ENCODE measurements at regions not wholly inside any gene's neighbourhood (a gene's known extent, or its start where the extent isn't known, plus 50 kb on each side); places are given as distances from the start of the nearest gene placed in this dataset.

DNA sequence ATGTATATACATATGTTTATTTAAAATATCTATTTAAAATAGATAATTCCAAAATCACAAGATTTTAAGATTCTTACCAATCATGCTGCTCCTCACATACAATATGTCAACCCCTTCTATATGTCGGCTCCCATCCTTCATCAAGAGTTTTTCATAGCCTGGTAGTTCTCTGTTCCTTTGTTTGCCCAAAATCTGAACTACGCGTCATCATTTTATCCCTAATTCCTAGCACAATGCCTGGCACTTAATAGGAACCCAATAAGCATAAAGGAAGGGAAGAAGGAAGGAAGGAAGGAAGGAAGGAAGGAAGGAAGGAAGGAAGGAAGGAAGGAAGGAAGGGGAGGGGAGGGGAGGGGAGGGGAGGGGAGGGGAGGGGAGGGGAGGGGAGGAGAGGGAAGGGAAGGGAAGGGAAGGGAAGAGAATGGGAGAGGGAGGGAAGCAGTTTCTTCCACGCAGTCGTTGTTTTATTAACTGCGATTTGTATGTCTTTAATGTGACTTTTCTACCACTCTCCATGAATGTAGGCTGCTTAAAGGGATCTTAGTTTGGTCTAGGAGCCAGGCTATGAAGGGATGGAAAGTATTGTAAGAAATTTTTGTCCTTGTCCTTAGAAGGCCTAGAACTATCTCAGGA is 83.3 kb upstream of the PCGF5 start:
- Histone ChIP-seq H3K36me3 (ENCODE audit: control insufficient read depth, insufficient read depth, low read length) (no peaks in the 10 kb centered on the region), H3K9ac (ENCODE audit: low read length) (no peak overlapping the region), H3K27me3 (ENCODE audit: control insufficient read depth, insufficient read depth, low read length) (no peaks in the 10 kb centered on the region), H3K9me3 (ENCODE audit: control insufficient read depth, low read length) (no peaks in the 10 kb centered on the region), H3K4me1 (ENCODE audit: control insufficient read depth, insufficient read depth, low read length) (no peaks in the 10 kb centered on the region), H3K4me3 (ENCODE audit: low read length) (no peak overlapping the region)

GRCh38 chr10:91137822-91138221 is 82.6 kb upstream of the PCGF5 start:
- H3K36me3 ChIP-seq (ENCODE audit: control insufficient read depth, insufficient read depth, low read length): no peaks in the 10 kb centered on the region
- H3K27me3 ChIP-seq (ENCODE audit: control insufficient read depth, insufficient read depth, low read length): no peaks in the 10 kb centered on the region
- no peaks in the 10 kb centered on the region for H3K9me3 ChIP-seq (ENCODE audit: control insufficient read depth, low read length)
- no peak overlapping the region for H3K9ac ChIP-seq (ENCODE audit: low read length)
- no peak overlapping the region for H3K4me3 ChIP-seq (ENCODE audit: low read length)
- no peaks in the 10 kb centered on the region for H3K4me1 ChIP-seq (ENCODE audit: control insufficient read depth, insufficient read depth, low read length)

DNA sequence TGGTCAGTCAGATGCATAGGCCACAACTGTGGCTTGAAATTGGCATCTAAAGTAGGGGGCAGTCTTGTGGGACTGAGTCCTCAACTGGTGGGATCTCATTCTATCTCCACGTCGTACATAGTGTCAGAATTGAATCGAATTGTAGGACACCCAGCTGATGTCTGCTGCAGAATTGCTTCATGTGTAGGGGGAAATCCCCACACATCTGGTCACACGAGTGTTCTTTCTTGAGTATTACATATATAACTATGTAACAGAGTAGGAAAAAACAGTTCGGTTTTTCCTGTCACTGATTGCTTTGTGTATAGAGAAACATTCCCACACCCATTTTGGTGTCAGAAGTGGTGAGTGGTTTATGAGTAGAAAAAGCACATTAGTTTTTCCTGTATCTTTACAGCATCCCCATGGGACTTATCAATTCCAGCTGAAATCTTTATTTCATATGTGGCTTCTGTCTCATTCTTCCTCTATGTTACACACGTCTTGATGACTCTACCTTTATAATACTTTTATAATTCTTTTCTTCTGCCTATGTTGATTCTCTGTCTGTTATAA is 79.4 kb upstream of the PCGF5 start:
- no peaks in the 10 kb centered on the region for H3K4me1 ChIP-seq (ENCODE audit: control insufficient read depth, insufficient read depth, low read length)

DNA sequence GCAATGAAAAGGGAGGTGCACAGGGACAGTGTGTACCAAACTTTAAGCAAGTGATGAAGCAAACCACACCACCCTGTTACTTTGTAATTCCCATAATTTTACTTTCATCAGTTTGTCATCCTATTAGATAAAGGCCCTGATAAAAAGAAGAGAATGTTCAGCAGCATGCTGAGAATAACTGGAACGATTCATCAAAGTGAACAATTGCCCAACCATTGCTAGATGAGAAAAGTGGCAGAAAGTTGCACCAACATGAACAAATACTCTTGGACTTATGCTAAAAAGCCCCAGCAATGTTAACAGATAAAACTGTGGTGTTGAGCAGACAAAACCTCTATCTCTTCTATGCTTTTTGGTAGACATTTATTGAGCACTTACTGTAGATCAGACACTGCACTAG is 75.5 kb upstream of the PCGF5 start:
- Histone ChIP-seq H3K4me1 (ENCODE audit: control insufficient read depth, insufficient read depth, low read length) (no peaks in the 10 kb centered on the region), H3K27me3 (ENCODE audit: control insufficient read depth, insufficient read depth, low read length) (no peaks in the 10 kb centered on the region), H3K36me3 (ENCODE audit: control insufficient read depth, insufficient read depth, low read length) (no peaks in the 10 kb centered on the region), H3K9me3 (ENCODE audit: control insufficient read depth, low read length) (no peaks in the 10 kb centered on the region), H3K4me3 (ENCODE audit: low read length) (no peak overlapping the region), H3K9ac (ENCODE audit: low read length) (no peak overlapping the region)

More for the DNA sequence above, 79.4 kb upstream of the PCGF5 start:
- no peaks in the 10 kb centered on the region for H3K27me3 ChIP-seq (ENCODE audit: control insufficient read depth, insufficient read depth, low read length)
- H3K9ac ChIP-seq (ENCODE audit: low read length): no peak overlapping the region
- H3K9me3 ChIP-seq (ENCODE audit: control insufficient read depth, low read length): no peaks in the 10 kb centered on the region
- no peak overlapping the region for H3K4me3 ChIP-seq (ENCODE audit: low read length)
- H3K36me3 ChIP-seq (ENCODE audit: control insufficient read depth, insufficient read depth, low read length): no peaks in the 10 kb centered on the region

DNA sequence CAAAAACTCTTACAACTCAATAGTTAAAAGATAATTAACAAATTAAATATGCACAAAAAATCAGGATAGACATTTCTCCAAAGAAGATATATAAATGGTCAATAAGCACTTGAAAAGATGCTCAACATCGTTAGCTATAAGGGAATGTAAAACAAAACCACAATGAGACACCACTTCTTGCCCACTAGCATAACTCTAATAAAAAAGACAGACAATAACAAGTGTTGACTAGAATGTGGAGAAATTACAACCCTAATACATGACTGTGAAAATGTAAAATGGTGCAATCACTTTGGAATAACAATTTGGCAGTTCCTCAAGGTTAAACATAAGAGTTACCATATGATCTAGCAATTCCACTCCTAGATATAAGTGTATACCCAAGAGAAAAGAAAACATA is 74.3 kb upstream of the PCGF5 start:
- Histone ChIP-seq H3K4me3 (ENCODE audit: low read length) (no peak overlapping the region), H3K9ac (ENCODE audit: low read length) (no peak overlapping the region), H3K36me3 (ENCODE audit: control insufficient read depth, insufficient read depth, low read length) (no peaks in the 10 kb centered on the region), H3K9me3 (ENCODE audit: control insufficient read depth, low read length) (no peaks in the 10 kb centered on the region), H3K4me1 (ENCODE audit: control insufficient read depth, insufficient read depth, low read length) (no peaks in the 10 kb centered on the region), H3K27me3 (ENCODE audit: control insufficient read depth, insufficient read depth, low read length) (no peaks in the 10 kb centered on the region)

DNA sequence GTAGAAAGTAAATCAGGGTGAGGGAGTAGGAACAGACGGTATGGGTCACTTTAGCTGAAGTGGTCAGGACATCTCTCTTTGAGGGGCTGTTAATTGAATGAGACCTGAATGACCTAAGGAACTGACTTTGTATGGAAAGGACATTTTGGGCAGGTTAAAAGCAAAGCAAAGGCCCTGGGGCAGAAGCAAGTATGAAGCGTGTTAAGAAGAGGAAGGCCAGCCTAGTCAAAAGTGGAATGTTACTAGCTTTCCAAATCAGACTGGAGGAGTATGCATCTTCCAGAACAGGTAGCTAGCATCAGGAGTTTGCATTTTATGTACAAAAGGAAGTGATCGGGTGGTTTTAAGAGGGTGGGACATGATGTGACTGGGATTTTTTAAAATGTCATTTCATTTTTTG is 70.9 kb upstream of the PCGF5 start:
- Histone ChIP-seq H3K36me3 (ENCODE audit: control insufficient read depth, insufficient read depth, low read length) (no peaks in the 10 kb centered on the region), H3K9ac (ENCODE audit: low read length) (no peak overlapping the region), H3K27me3 (ENCODE audit: control insufficient read depth, insufficient read depth, low read length) (no peaks in the 10 kb centered on the region), H3K9me3 (ENCODE audit: control insufficient read depth, low read length) (no peaks in the 10 kb centered on the region), H3K4me3 (ENCODE audit: low read length) (no peak overlapping the region), H3K4me1 (ENCODE audit: control insufficient read depth, insufficient read depth, low read length) (no peaks in the 10 kb centered on the region)

GRCh38 chr10:91150631-91151030 is 69.8 kb upstream of the PCGF5 start:
- H3K36me3 ChIP-seq (ENCODE audit: control insufficient read depth, insufficient read depth, low read length): no peaks in the 10 kb centered on the region
- no peaks in the 10 kb centered on the region for H3K27me3 ChIP-seq (ENCODE audit: control insufficient read depth, insufficient read depth, low read length)
- H3K9ac ChIP-seq (ENCODE audit: low read length): no peak overlapping the region
- no peak overlapping the region for H3K4me3 ChIP-seq (ENCODE audit: low read length)
- H3K4me1 ChIP-seq (ENCODE audit: control insufficient read depth, insufficient read depth, low read length): no peaks in the 10 kb centered on the region
- H3K9me3 ChIP-seq (ENCODE audit: control insufficient read depth, low read length): no peaks in the 10 kb centered on the region

DNA sequence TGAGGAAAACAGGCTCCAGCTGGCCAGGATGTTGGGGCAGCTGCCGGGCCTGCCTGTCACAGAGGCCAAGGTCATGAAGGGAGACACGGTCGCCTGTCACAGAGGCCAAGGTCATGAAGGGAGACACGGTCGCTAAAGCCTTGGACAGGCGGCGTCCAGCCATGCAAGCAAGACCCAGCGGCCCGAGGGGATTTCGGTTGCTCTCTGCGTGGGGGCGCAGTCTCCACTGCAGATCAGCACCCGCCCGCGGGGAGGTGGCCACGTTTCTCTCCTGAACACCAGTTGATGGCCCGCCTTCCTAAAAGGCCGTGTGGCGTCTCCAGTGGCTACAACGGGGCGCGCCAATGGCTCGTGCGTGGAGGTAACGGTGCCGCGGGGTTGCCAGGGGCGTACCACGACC is 67.0 kb upstream of the PCGF5 start:
- Histone ChIP-seq H3K36me3 (ENCODE audit: control insufficient read depth, insufficient read depth, low read length) (no peaks in the 10 kb centered on the region), H3K4me1 (ENCODE audit: control insufficient read depth, insufficient read depth, low read length) (no peaks in the 10 kb centered on the region), H3K9me3 (ENCODE audit: control insufficient read depth, low read length) (no peaks in the 10 kb centered on the region), H3K4me3 (ENCODE audit: low read length) (no peak overlapping the region), H3K27me3 (ENCODE audit: control insufficient read depth, insufficient read depth, low read length) (no peaks in the 10 kb centered on the region), H3K9ac (ENCODE audit: low read length) (no peak overlapping the region)

GRCh38 chr10:91154842-91155241 is 65.6 kb upstream of the PCGF5 start:
- no peaks in the 10 kb centered on the region for H3K9me3 ChIP-seq (ENCODE audit: control insufficient read depth, low read length)
- H3K4me3 ChIP-seq (ENCODE audit: low read length): no peak overlapping the region
- H3K4me1 ChIP-seq (ENCODE audit: control insufficient read depth, insufficient read depth, low read length): no peaks in the 10 kb centered on the region

GRCh38 chr10:91156196-91156595 is 64.3 kb upstream of the PCGF5 start:
- no peaks in the 10 kb centered on the region for H3K4me1 ChIP-seq (ENCODE audit: control insufficient read depth, insufficient read depth, low read length)
- H3K4me3 ChIP-seq (ENCODE audit: low read length): no peak overlapping the region
- H3K9ac ChIP-seq (ENCODE audit: low read length): no peak overlapping the region
- no peaks in the 10 kb centered on the region for H3K9me3 ChIP-seq (ENCODE audit: control insufficient read depth, low read length)
- no peaks in the 10 kb centered on the region for H3K36me3 ChIP-seq (ENCODE audit: control insufficient read depth, insufficient read depth, low read length)
- peaks cover 7% of the 10 kb centered on the region for H3K27me3 ChIP-seq (ENCODE audit: control insufficient read depth, insufficient read depth, low read length)

More at GRCh38 chr10:91154842-91155241, 65.6 kb upstream of the PCGF5 start:
- no peaks in the 10 kb centered on the region for H3K27me3 ChIP-seq (ENCODE audit: control insufficient read depth, insufficient read depth, low read length)
- H3K36me3 ChIP-seq (ENCODE audit: control insufficient read depth, insufficient read depth, low read length): no peaks in the 10 kb centered on the region
- H3K9ac ChIP-seq (ENCODE audit: low read length): no peak overlapping the region

- H3K27me3 ChIP-seq (ENCODE audit: control insufficient read depth, insufficient read depth, low read length): peaks cover 8% of the 10 kb centered on the region
- H3K36me3 ChIP-seq (ENCODE audit: control insufficient read depth, insufficient read depth, low read length): no peaks in the 10 kb centered on the region
- no peak overlapping the region for H3K4me3 ChIP-seq (ENCODE audit: low read length)
- H3K9me3 ChIP-seq (ENCODE audit: control insufficient read depth, low read length): no peaks in the 10 kb centered on the region
- H3K4me1 ChIP-seq (ENCODE audit: control insufficient read depth, insufficient read depth, low read length): peaks cover 4% of the 10 kb centered on the region
- H3K9ac ChIP-seq (ENCODE audit: low read length): no peak overlapping the region
Measured at GRCh38 chr10:91159254-91159783, 61.1 kb upstream of the PCGF5 start.

GRCh38 chr10:91162050-91162494 is 58.4 kb upstream of the PCGF5 start:
- Histone ChIP-seq H3K4me1 (ENCODE audit: control insufficient read depth, insufficient read depth, low read length) (peaks cover 5% of the 10 kb centered on the region), H3K27me3 (ENCODE audit: control insufficient read depth, insufficient read depth, low read length) (peaks cover 8% of the 10 kb centered on the region), H3K36me3 (ENCODE audit: control insufficient read depth, insufficient read depth, low read length) (no peaks in the 10 kb centered on the region), H3K4me3 (ENCODE audit: low read length) (peak overlapping the region; percentile 34), H3K9me3 (ENCODE audit: control insufficient read depth, low read length) (no peaks in the 10 kb centered on the region), H3K9ac (ENCODE audit: low read length) (peak overlapping the region; percentile 76)
